ENCODE measurements at regions not wholly inside any gene's neighbourhood (a gene's known extent, or its start where the extent isn't known, plus 50 kb on each side); places are given as distances from the start of the nearest gene placed in this dataset.

- TF ChIP-seq ELF1 (IDR thresholded peaks at IDR 0.05): no peak
- TF ChIP-seq, protein P1, sequence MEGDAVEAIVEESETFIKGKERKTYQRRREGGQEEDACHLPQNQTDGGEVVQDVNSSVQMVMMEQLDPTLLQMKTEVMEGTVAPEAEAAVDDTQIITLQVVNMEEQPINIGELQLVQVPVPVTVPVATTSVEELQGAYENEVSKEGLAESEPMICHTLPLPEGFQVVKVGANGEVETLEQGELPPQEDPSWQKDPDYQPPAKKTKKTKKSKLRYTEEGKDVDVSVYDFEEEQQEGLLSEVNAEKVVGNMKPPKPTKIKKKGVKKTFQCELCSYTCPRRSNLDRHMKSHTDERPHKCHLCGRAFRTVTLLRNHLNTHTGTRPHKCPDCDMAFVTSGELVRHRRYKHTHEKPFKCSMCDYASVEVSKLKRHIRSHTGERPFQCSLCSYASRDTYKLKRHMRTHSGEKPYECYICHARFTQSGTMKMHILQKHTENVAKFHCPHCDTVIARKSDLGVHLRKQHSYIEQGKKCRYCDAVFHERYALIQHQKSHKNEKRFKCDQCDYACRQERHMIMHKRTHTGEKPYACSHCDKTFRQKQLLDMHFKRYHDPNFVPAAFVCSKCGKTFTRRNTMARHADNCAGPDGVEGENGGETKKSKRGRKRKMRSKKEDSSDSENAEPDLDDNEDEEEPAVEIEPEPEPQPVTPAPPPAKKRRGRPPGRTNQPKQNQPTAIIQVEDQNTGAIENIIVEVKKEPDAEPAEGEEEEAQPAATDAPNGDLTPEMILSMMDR (IDR thresholded peaks at IDR 0.05): no peak
- no peak for TF ChIP-seq NFIC (IDR thresholded peaks at IDR 0.05; ENCODE audit: borderline replicate concordance)
- no peak for TF ChIP-seq POLR2AphosphoS5 (IDR thresholded peaks at IDR 0.05; ENCODE audit: low read depth, low read length)
- no peak for TF ChIP-seq EP300 (IDR thresholded peaks at IDR 0.05; ENCODE audit: borderline replicate concordance in 1 of 2, low read depth in 1 of 2, low read length in 1 of 2)
- TF ChIP-seq, protein P2, sequence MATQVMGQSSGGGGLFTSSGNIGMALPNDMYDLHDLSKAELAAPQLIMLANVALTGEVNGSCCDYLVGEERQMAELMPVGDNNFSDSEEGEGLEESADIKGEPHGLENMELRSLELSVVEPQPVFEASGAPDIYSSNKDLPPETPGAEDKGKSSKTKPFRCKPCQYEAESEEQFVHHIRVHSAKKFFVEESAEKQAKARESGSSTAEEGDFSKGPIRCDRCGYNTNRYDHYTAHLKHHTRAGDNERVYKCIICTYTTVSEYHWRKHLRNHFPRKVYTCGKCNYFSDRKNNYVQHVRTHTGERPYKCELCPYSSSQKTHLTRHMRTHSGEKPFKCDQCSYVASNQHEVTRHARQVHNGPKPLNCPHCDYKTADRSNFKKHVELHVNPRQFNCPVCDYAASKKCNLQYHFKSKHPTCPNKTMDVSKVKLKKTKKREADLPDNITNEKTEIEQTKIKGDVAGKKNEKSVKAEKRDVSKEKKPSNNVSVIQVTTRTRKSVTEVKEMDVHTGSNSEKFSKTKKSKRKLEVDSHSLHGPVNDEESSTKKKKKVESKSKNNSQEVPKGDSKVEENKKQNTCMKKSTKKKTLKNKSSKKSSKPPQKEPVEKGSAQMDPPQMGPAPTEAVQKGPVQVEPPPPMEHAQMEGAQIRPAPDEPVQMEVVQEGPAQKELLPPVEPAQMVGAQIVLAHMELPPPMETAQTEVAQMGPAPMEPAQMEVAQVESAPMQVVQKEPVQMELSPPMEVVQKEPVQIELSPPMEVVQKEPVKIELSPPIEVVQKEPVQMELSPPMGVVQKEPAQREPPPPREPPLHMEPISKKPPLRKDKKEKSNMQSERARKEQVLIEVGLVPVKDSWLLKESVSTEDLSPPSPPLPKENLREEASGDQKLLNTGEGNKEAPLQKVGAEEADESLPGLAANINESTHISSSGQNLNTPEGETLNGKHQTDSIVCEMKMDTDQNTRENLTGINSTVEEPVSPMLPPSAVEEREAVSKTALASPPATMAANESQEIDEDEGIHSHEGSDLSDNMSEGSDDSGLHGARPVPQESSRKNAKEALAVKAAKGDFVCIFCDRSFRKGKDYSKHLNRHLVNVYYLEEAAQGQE (IDR thresholded peaks at IDR 0.05; ENCODE audit: low read depth, low read length): no peak
- TF ChIP-seq EZH2phosphoT487 (IDR thresholded peaks at IDR 0.05; ENCODE audit: borderline replicate concordance, low read depth): no peak
- no peak for TF ChIP-seq RFX5 (IDR thresholded peaks at IDR 0.05; ENCODE audit: low read length)
These were observed 1196.1 kb upstream of the CDH9 start for GRCh38 chr5:28234356-28234968.

All from SK-N-SH (cell line).